C1 segment of cervical spinal cord (tissue), 14 donors: ENCODE measurements at regions not wholly inside any gene's neighbourhood (a gene's known extent, or its start where the extent isn't known, plus 50 kb on each side); places are given as distances from the start of the nearest gene placed in this dataset.
A peak's percentile ranks its signal among the peaks of the same experiment; 100 is the strongest.

Source experiments
- DNase-seq, 14 donors: peaks; one replicate each; lab custom pipeline; 2025; lab: John Stamatoyannopoulos, UW

DNA sequence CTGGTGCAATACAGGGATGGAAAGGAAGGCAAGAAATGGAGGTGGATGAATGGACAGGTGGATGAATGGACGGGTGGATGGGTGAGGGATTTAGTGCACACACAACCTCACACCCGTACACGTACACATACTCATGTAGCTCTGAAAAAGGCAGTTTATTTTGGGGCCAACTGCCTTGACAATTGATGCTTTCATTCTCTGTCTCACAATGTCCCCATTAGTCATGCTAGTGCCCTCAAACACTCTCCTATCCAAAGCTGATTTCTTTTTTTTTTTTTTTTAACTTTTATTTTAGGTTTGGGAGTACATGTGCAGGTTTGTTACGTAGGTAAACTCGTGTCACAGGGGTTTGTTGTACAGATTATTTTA lies 495.0 kb downstream of the DMAC1 start:
- peak in 3 of 14 donors; percentile 0 to 8 (median 6) for DNase-seq

DNA sequence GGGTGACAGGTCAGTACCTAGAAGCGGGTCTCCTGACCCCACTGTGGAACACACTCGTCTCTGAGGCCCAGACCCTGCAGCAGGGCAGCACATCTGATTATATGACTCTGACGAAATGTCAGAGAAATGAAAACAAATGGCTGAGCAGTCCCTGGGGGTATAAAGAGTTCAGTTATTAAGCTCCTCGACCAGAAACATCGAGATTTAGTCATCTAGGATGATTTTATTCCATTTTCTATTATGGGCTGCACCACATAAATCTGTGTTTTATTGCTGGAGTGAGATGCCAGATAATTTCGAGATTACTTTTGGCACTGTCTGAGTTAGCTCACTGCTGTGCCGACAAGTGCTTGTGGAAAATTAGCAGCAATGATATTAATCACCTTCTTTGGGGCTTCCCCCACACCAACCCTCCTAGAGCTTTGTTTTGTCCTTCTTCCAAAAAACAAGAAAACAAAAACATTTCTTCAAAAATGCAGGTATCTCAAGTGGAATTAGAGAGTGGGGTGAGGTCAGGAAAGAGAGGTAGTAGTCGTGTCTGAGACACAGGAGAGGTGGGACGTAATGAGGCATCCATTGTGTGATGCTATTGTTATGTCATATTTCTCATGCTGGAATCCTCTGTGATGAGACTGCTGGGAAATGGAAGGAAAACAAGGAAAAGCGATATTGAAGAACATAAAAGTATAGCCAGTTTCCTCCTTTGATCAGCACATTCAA lies 495.5 kb downstream of the DMAC1 start:
- no peak for DNase-seq

GRCh38 chr9:7300484-7300883 lies 499.1 kb downstream of the DMAC1 start:
- no peak for DNase-seq

DNA sequence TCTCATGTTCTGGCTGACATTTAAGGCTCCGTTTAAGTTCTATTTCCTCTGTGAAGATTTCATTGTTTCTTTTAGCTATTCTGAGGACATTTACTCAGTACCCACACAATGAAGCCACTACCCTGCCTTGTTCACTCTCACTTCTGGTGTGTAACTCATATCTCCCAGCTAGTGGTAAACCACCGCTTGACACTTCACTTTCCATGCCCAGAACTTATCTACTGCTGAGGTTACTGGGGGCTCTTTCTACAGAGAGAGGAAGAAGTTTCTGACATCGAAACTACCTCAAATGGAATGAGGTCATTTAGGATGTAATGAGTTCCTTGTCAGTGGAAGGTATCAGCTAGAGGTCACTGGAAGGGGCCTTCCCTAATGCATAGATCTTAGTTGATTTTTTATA lies 501.5 kb downstream of the DMAC1 start:
- no peak for DNase-seq

- no peak for DNase-seq
Measured at GRCh38 chr9:7297521-7297920, 502.1 kb downstream of the DMAC1 start.

DNA sequence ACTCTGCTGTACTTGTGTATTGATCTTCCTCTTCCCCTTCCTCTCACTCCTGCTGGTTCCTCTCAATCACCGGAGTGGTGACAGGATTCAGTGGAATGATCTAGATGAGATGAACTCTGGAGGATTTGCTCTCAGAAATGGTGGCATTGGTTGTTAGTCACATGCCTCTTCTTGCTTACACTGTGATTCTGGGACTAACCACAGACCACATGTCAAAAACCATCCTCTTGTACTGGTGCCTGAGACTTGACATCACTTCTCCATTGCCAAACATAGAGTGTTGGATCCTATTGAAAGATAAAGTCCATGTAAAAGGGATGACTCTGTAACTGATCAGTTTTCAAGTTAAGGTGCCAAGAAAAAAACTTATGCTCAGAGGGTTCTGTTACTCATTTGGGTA lies 506.5 kb downstream of the DMAC1 start:
- DNase-seq: no peak

GRCh38 chr9:7289773-7290172 lies 509.8 kb downstream of the DMAC1 start:
- DNase-seq: no peak

- DNase-seq: no peak
Measured at GRCh38 chr9:7287986-7288385, 511.6 kb downstream of the DMAC1 start.

DNA sequence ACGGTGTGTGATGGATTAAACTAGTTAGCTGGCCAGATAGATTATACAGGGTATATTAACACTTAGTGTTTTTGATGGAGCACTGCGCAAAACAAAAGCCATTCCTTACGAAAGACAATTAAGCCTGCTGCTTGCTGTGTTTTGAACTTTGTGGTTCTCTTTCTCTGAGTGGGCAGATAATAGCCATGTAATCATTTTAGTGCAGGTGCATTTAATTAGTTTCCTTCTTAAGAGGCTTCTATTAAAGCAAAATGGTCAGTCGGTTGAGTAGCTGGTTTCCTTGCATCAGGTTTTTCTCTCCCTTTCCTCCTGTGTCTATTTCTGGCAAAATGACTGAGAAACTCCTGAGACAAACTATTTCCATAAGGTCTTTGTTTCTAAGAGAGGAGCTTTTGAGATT lies 512.5 kb downstream of the DMAC1 start:
- no peak for DNase-seq

GRCh38 chr9:7286101-7286500 lies 513.5 kb downstream of the DMAC1 start:
- DNase-seq: no peak

DNA sequence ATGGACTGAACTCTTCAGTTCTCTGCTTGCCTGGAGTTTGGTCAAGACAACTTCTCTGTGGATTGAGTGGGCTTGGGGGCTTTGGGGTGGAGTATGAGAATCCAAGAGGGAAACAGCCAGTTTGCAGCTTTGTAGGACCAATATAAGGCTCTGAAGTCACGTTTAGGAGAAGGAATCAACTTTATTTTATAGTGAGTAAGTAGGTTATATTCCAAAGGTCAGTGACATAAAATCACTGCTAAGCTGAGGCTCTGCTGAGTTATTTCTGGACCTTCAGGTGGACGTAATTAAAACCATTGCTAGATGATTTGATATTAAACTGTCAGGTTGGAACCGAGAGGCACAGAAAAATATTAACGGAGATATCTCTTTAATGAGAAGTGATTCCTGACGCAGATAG lies 514.4 kb downstream of the DMAC1 start:
- DNase-seq: no peak

DNA sequence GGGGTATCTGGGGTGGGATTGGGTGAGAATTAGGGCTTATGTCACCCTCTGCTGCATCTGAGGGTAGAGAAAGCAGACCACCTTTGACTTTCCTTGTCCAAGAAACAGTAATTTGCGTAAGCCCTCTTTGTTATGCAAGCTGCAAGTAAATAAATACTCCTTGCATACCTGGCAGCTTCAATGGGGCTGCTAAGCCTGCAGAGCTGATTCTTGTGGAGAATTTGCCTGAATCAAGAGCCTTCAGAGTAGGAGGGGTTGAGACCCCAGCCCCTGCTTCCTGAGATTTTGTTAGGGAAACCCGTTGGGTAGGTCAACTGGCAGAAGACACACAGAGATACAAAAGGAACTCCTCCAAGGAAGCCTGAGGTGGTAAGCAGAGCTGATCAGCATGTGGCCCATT lies 515.1 kb downstream of the DMAC1 start:
- DNase-seq: no peak

GRCh38 chr9:7284117-7284516 lies 515.5 kb downstream of the DMAC1 start:
- no peak for DNase-seq

GRCh38 chr9:7273575-7273974 lies 515.8 kb downstream of the KDM4C start:
- peak in 3 of 14 donors; percentile 5 to 13 (median 7) for DNase-seq

GRCh38 chr9:7266911-7267595 lies 509.3 kb downstream of the KDM4C start:
- peak in 7 of 14 donors; percentile 7 to 69 (median 23) for DNase-seq

DNA sequence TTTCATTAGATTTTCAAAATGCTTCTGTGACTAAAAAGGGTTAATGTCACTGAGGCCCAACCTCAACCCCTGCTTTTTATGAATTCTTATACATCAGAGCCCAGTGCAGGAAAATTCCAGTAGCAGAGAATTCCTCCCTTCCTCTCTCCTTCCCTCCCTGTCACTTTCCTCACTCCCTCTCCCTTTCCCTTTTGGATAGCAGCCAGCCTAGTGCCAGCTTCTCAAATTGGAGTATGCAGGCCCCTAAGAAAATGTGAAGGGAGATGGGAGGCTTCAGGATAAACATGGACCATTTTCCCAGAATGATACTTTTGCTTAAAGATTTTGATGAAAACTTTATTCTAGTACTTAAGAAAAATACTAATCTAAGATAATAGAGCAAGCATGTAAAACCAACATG lies 507.4 kb downstream of the KDM4C start:
- DNase-seq: no peak

DNA sequence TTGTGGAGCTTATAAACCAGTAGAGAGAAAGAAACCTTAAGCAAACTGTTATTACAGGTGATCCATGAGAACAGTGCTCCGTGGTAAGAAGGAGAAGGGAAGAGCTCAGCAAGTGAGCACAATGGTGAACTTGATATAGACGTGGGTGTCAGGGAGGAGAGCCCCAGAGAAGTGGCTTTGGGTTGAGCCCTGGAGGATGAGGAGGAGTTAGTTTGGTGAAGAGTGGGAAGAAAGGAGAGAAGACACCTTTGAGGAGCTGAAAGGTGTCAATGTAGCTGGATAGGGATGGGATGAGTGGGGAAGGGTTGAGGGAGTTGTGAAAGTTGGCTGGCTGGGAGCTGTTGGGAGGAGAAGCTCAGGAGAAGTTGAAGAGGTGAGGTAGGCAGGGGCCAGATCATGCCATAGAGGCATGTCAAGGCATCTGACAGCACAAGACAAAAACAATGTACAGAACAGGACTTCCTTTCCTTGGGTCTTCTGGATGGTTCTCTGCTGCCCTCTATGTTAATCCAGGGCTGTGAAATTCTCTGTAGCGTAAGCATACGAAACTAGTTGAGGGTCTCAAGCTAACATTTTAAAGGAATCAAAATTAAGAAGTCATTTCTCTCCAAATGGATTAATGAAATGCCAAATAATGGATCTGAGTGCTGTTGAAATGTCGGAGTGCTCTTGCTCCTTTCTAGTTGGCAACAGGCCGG lies 501.9 kb downstream of the KDM4C start:
- no peak for DNase-seq

DNA sequence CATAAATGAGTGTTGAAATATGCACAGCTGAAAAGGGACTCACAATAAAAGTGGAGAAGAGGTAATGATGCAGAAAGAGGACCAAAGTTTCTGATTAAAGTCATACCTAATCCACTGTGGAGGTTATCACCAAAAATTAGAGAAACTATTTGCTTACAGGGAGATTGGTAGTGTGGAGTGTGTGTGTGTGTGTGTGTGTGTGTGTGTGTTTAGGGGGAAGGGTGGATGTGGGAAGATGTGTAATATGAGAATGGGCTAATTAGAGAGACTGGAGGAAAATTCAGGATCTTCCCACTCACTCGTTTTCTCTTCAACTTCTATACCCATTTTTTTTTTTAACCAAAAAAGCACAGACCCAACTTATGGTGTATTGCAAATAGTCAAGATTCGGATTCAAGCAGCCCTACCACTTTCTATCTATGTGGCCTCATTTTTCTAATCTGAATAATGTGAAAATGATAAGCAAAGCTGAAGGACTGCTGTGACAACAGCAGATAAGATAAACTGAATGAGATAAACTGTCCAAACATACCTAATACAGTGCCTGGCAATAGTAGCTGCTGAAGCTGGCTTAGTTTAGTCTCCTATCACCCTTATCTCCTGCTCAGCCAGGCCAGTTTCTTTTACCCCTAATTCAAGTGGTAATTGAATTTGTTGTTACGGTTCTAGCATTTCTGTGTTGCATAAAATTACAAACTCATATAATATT lies 501.1 kb downstream of the KDM4C start:
- no peak for DNase-seq

DNA sequence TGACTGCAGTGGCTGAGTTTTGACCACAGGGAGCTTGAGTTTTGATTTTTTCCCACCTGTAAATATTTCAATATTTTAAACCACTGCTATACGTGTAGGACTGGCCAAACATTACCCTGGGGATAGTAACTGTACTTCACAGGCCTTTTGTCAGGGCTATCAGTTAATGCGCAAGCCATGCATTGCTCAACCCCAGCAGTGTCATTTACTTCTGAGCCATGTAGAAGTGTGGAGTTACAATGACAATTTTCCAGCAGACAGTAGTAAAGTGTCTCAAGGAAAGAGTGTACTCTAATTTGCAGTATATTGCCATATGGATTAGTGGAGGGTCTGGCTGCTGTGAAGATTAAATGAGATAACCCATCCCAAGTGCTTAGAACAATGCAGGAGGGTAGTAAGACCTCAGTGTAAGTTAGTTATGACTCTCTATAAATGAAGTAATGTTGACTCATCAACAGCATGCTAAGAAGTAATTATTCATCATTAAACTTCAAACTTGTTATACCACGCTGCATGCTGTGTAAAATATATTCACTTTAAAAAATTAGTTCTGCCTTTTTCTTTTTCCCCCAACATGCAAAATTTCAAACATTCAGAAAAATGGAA lies 489.2 kb downstream of the KDM4C start:
- DNase-seq: no peak

- DNase-seq: no peak
Measured at GRCh38 chr9:7245976-7246580, 488.3 kb downstream of the KDM4C start.

DNA sequence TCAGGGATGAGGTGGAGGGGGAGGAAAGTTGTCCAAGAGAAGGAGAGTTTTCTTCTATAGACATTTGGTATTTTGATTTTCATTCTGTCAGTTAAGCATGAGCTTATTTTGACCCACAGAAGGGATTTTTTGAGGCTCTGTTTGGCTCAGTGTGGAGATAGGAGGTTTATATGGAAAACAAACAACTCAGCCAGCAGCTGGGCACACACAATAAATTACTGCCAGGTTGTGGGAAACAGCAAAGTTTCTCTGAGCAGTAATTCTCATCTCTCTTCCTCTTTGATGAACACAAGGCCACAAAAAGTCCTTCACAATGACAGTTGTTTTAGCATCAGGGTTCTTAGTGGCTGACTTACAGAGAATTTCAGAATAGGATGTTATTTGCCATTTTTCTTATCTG lies 486.1 kb downstream of the KDM4C start:
- DNase-seq: no peak
